ENCODE measurements at regions not wholly inside any gene's neighbourhood (a gene's known extent, or its start where the extent isn't known, plus 50 kb on each side); places are given as distances from the start of the nearest gene placed in this dataset.
"Not testable (repeated sequence)": the region's sequence is repeated elsewhere in the genome, so short reads cannot be mapped to it uniquely, and the experiment has no call there.

DNA sequence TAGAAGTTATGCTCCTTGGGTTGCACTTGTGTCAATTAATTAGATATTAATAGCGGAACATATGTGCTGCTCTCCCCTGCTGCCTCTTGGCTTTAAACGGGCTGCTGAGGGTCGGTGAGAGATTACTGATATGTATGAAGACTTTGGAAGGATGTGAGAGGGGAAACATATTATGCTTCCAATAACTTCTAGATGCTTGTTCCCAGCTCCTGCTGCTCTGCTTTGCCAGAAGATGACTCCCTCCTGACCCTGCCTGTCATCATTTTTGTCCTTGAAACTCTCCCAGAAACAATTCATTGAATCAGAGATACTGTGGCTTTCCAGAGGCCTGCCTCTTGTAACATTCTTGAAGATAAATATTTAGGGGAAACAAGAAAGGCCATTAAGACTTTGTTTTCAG, 300.1 kb upstream of the STXBP6 start:
- no peak for DNase-seq
- no peak overlapping the region for H3K4me3 Mint-ChIP-seq

DNA sequence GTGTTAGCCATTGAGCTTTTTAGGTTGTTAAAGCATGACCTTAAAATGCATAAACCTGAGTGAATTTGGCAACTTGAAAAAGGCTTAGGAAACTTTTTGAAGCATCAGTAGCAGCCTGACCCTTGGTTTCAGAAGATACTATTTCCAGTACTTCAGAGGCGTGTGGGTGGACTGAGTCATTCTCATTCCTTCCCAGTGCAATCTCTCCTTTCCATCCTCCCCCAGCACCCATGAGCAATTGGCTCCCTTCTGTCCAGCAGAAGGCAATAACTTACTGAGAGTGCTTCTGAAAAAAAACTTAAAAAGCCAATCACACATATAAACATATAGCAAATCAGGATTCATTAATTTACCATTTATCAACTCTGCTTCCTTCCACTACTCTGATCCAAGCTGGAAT, 299.3 kb upstream of the STXBP6 start:
- no peak overlapping the region for H3K27ac Mint-ChIP-seq
- no peaks in the 10 kb centered on the region; the same call in 1 of the 2 replicates for H3K27me3 Mint-ChIP-seq (ENCODE audit: insufficient read depth)
- H3K9me3 Mint-ChIP-seq, result peaks cover 51% of the 10 kb centered on the region
- H3K4me3 Mint-ChIP-seq, result no peak overlapping the region
- TF ChIP-seq, protein P1, sequence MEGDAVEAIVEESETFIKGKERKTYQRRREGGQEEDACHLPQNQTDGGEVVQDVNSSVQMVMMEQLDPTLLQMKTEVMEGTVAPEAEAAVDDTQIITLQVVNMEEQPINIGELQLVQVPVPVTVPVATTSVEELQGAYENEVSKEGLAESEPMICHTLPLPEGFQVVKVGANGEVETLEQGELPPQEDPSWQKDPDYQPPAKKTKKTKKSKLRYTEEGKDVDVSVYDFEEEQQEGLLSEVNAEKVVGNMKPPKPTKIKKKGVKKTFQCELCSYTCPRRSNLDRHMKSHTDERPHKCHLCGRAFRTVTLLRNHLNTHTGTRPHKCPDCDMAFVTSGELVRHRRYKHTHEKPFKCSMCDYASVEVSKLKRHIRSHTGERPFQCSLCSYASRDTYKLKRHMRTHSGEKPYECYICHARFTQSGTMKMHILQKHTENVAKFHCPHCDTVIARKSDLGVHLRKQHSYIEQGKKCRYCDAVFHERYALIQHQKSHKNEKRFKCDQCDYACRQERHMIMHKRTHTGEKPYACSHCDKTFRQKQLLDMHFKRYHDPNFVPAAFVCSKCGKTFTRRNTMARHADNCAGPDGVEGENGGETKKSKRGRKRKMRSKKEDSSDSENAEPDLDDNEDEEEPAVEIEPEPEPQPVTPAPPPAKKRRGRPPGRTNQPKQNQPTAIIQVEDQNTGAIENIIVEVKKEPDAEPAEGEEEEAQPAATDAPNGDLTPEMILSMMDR (IDR thresholded peaks at IDR 0.05), result no peak
- no peak for DNase-seq
- H3K4me1 Mint-ChIP-seq (ENCODE audit: low read depth), result no peaks in the 10 kb centered on the region
- no peaks in the 10 kb centered on the region; the same call in 1 of the 2 replicates for H3K36me3 Mint-ChIP-seq (ENCODE audit: low read depth)

More for the DNA sequence above, 300.1 kb upstream of the STXBP6 start:
- H3K9me3 Mint-ChIP-seq, result peaks cover 49% of the 10 kb centered on the region
- H3K4me1 Mint-ChIP-seq (ENCODE audit: low read depth), result no peaks in the 10 kb centered on the region
- no peak overlapping the region for H3K27ac Mint-ChIP-seq
- H3K27me3 Mint-ChIP-seq (ENCODE audit: insufficient read depth), result no peaks in the 10 kb centered on the region; the same call in 1 of the 2 replicates
- TF ChIP-seq, protein P1 (IDR thresholded peaks at IDR 0.05), result no peak
- H3K36me3 Mint-ChIP-seq (ENCODE audit: low read depth), result no peaks in the 10 kb centered on the region; the same call in 1 of the 2 replicates

DNA sequence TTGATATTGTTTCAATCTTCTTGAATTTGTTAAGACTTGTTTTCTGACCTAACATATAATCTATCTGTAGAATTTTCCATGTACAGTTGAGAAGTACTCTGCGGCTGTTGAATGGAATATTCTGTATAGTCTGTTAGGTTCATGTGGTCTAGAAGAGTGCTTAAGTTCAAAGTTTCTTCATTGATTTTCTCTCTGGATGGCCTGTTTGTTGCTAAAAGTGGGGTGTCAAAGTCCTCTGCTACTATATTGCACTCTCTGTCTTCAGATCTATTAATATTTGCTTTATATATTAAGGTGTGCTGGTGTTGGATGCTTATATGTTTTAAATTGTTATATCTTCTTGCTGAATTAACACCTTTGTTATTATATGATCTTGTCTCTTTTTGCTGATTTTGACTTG, 290.9 kb upstream of the STXBP6 start:
- H3K9me3 Mint-ChIP-seq, result peaks cover 68% of the 10 kb centered on the region
- TF ChIP-seq, protein P1 (IDR thresholded peaks at IDR 0.05), result no peak
- H3K4me1 Mint-ChIP-seq (ENCODE audit: low read depth), result no peaks in the 10 kb centered on the region
- H3K27ac Mint-ChIP-seq, result no peak overlapping the region
- no peak overlapping the region for H3K4me3 Mint-ChIP-seq
- no peaks in the 10 kb centered on the region for H3K27me3 Mint-ChIP-seq (ENCODE audit: insufficient read depth)
- H3K36me3 Mint-ChIP-seq (ENCODE audit: low read depth), result peaks cover 11% of the 10 kb centered on the region
- no peak for DNase-seq

DNA sequence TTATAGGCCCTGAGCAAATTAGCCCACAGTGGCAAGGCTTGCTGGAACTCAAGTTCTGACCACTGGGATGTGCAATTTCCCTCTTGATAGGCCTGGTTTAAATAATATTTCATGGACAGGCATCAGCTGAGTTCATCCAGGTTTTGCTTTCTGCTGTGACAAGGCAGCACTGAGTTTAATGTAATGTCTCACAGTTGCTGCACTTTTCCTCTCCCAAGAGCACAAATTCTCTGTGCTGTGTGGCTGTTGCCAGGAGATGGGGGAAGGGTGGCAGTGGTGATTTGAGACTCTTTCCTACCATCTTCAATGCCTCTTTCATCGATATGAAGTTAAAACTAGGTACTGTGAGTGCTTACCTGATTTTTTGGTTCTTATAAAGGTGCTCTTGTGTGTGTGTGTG, 272.8 kb upstream of the STXBP6 start:
- DNase-seq, result no peak
- H3K9me3 Mint-ChIP-seq, result peaks cover 61% of the 10 kb centered on the region
- TF ChIP-seq, protein P1 (IDR thresholded peaks at IDR 0.05), result no peak
- no peaks in the 10 kb centered on the region for H3K36me3 Mint-ChIP-seq (ENCODE audit: low read depth)
- H3K4me1 Mint-ChIP-seq (ENCODE audit: low read depth), result no peaks in the 10 kb centered on the region
- no peak overlapping the region for H3K4me3 Mint-ChIP-seq
- no peak overlapping the region for H3K27ac Mint-ChIP-seq
- H3K27me3 Mint-ChIP-seq (ENCODE audit: insufficient read depth), result no peaks in the 10 kb centered on the region

DNA sequence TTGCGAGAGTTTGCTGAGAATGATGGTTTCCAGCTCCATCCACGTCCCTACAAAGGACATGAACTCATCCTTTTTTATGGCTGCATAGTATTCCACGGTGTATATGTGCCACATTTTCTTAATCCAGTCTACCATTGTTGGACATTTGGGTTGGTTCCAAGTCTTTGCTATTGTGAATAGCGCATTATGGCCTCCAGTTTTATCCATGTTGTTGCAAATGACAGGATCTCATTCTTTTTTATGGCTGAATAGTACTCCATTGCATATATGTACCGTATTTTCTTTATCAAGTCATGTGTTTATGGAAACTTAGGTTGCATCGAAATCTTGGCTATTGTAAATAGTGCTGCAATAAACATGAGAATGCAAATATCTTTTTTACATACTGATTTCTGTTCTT, 266.1 kb upstream of the STXBP6 start:
- DNase-seq; H3K36me3 Mint-ChIP-seq (ENCODE audit: low read depth); H3K4me1 Mint-ChIP-seq (ENCODE audit: low read depth); H3K4me3 Mint-ChIP-seq; H3K27me3 Mint-ChIP-seq (ENCODE audit: insufficient read depth); H3K27ac Mint-ChIP-seq: not testable (repeated sequence)
- H3K9me3 Mint-ChIP-seq, result peaks cover 62% of the 10 kb centered on the region

DNA sequence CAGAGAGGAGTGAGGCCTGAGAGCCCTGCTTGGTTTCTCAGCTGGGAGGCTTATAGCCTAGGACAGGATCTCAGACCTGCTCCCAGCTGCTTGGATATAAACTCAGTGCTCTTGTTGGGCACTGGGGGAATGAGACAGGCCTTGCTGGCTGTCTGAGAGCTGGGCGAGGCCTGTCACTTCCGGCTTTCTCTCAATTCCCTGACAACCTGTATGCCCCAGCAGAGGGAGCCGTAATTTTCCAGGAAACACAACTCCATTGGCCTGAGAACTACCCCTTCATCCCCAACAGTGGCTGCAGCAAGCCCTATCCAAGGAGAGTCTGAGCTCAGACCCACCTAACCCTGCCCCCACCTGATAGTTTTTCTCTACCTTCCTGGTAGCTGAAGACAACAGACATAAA, 258.3 kb upstream of the STXBP6 start:
- TF ChIP-seq, protein P1 (IDR thresholded peaks at IDR 0.05), result no peak

More for the DNA sequence above, 258.3 kb upstream of the STXBP6 start:
- H3K27me3 Mint-ChIP-seq (ENCODE audit: insufficient read depth), result no peaks in the 10 kb centered on the region
- H3K4me1 Mint-ChIP-seq (ENCODE audit: low read depth), result no peaks in the 10 kb centered on the region
- peaks cover 59% of the 10 kb centered on the region for H3K9me3 Mint-ChIP-seq
- no peak for DNase-seq
- H3K4me3 Mint-ChIP-seq, result no peak overlapping the region
- H3K36me3 Mint-ChIP-seq (ENCODE audit: low read depth), result no peaks in the 10 kb centered on the region
- H3K27ac Mint-ChIP-seq, result no peak overlapping the region

All from HFFc6 (cell line).